ENCODE measurements at regions not wholly inside any gene's neighbourhood (a gene's known extent, or its start where the extent isn't known, plus 50 kb on each side); places are given as distances from the start of the nearest gene placed in this dataset.

DNA sequence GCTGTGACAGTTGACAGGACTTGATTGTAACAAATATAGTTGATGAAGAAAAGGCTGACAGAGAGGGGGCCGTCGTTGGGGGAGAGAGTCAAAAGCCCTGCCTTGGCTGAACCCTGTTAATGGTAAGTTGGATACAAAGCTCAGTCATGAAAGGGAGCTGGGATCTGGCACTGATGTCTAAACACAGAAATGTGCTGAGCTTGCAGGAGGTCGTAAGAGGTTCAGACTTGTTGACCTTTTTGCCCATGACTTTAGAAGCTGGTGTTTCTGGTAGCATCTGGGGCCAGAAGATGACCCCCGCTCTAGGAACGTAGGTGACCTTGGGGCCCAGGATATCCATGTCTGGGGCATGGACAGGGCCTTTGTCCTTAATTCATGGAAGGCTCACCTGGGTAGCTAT, 294.7 kb downstream of the TCF7L2 start:
- Mint-ChIP-seq H3K27ac (no peak overlapping the region), H3K9me3 (no peaks in the 10 kb centered on the region), H3K36me3 (no peaks in the 10 kb centered on the region)
- DNase-seq (ENCODE audit: low spot score in 2 of 2) (no peak), ATAC-seq (no peak)

DNA sequence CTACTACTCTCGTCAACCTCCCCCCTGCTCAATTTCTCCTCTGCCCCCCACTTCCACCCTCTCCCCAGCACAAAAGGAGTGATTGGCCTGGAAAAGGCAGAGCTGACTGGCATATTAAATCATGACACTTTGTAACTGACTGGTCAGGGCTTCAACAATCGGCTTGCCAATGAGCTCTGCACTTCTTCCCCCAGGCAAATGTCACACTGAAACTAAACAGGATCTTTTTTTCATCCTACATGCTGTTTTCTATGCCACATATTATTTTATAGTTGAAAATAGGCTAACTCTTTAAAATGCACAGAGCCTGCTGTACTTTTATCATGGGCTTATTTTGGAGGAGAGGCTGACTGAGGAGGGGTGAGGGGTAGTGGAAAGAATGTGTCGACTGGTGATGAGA, 295.2 kb downstream of the TCF7L2 start:
- no peak for DNase-seq (ENCODE audit: low spot score in 2 of 2)
- Mint-ChIP-seq H3K27ac (no peak overlapping the region), H3K9me3 (no peaks in the 10 kb centered on the region), H3K36me3 (no peaks in the 10 kb centered on the region)
- no peak for ATAC-seq

GRCh38 chr10:113247050-113247449, 297.0 kb downstream of the TCF7L2 start:
- no peaks in the 10 kb centered on the region for H3K36me3 Mint-ChIP-seq
- H3K27ac Mint-ChIP-seq: no peak overlapping the region
- no peaks in the 10 kb centered on the region for H3K9me3 Mint-ChIP-seq
- DNase-seq (ENCODE audit: low spot score in 2 of 2) (no peak), ATAC-seq (no peak)

- DNase-seq (ENCODE audit: low spot score in 2 of 2): no peak
- H3K9me3 Mint-ChIP-seq: no peaks in the 10 kb centered on the region
- no peak for ATAC-seq
- H3K27ac Mint-ChIP-seq: no peak overlapping the region
- H3K36me3 Mint-ChIP-seq: no peaks in the 10 kb centered on the region
These were observed 299.9 kb upstream of the HABP2 start for GRCh38 chr10:113252650-113253618.

GRCh38 chr10:113259576-113260226, 293.2 kb upstream of the HABP2 start:
- DNase-seq (ENCODE audit: low spot score in 2 of 2): no peak
- H3K36me3 Mint-ChIP-seq: no peaks in the 10 kb centered on the region
- H3K27ac Mint-ChIP-seq: no peak overlapping the region

DNA sequence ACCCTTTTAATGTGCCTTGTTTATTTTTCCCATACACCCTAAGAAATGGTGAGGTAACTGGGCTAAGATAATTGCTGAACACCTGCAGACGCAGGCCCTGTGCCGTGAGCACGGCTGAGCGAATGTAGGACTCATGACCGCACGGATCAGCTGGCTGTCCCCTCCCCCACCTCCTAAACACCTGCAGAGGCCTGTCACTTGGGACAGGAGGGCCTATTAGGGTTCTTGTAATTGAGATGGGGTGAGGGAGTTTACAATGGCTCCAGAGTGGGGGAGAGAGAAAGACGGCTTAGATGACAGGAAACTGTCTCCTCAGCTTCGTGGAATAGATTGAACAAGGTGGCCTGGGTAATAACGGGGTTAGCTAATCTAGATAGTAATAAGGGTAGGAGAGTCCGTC, 291.7 kb upstream of the HABP2 start:
- no peak for ATAC-seq

More at GRCh38 chr10:113259576-113260226, 293.2 kb upstream of the HABP2 start:
- H3K9me3 Mint-ChIP-seq: no peaks in the 10 kb centered on the region
- no peak for ATAC-seq

GRCh38 chr10:113261611-113262091, 291.2 kb upstream of the HABP2 start:
- ATAC-seq (no peak), DNase-seq (ENCODE audit: low spot score in 2 of 2) (no peak)
- Mint-ChIP-seq H3K27ac (no peak overlapping the region), H3K9me3 (no peaks in the 10 kb centered on the region), H3K36me3 (no peaks in the 10 kb centered on the region)

More for the DNA sequence above, 291.7 kb upstream of the HABP2 start:
- Mint-ChIP-seq H3K9me3 (no peaks in the 10 kb centered on the region), H3K36me3 (no peaks in the 10 kb centered on the region), H3K27ac (no peak overlapping the region)
- DNase-seq (ENCODE audit: low spot score in 2 of 2): no peak

GRCh38 chr10:113263056-113263455, 289.8 kb upstream of the HABP2 start:
- Mint-ChIP-seq H3K36me3 (no peaks in the 10 kb centered on the region), H3K9me3 (no peaks in the 10 kb centered on the region), H3K27ac (no peak overlapping the region)
- ATAC-seq (no peak), DNase-seq (ENCODE audit: low spot score in 2 of 2) (no peak)

DNA sequence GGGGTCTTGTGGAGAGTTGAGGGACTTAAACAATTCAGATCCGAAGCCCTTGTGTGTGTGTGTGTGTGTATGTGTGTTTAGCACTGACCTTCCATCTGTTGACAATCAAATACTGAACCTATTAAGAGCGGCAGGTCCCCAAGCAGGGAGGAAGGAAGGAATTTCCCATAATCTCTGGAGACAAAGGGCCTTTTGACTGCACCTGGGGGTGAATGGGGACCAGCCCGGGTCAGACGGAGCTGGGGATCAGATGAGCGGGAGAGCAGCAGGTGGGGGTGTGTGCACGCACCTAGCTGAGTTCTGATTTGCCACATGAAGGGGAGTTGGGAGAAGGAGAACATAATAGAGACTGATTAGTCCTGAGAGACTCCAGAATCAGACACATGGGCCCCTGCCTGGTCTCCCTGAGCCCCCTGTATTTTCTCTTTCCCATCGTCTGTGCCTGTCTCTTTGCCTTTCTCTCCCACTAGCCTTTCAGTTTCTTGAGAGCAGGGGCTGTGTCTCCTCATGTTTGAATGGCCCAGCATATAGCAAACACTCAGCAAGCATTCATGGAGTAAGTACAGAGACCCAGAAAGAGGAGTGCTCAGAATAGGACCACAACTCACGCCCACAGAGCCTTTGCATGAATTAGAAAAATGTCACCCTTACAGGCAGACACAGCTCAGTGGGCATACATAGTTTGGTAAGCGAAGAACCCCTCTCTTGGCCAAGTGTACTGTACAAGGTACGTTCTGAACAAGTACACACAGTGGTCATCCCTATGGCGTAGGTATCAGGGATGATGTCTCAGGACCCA, 288.3 kb upstream of the HABP2 start:
- Mint-ChIP-seq H3K27ac (no peak overlapping the region), H3K9me3 (no peaks in the 10 kb centered on the region), H3K36me3 (no peaks in the 10 kb centered on the region)
- DNase-seq (ENCODE audit: low spot score in 2 of 2) (no peak), ATAC-seq (no peak)

DNA sequence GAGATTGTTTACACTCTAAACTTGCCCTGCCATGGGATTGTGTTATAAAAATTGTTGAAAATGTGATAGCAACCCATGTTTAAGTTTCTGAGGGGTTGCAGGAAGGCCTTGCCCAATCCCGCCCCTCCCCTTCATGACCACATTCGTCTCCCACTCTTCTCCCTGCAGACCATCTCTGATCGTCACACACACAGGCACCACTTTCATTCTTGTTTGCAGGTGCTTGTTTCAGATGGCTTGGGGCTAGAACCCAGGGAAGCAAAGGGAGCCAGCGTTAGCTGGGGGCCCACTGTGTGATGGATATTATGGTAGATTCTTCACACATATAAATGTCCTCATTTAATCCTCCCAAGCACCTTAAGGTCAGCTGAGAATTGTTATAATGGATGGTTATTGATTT, 286.7 kb upstream of the HABP2 start:
- no peak for ATAC-seq
- no peak for DNase-seq (ENCODE audit: low spot score in 2 of 2)
- H3K27ac Mint-ChIP-seq: no peak overlapping the region
- no peaks in the 10 kb centered on the region for H3K9me3 Mint-ChIP-seq
- H3K36me3 Mint-ChIP-seq: no peaks in the 10 kb centered on the region

DNA sequence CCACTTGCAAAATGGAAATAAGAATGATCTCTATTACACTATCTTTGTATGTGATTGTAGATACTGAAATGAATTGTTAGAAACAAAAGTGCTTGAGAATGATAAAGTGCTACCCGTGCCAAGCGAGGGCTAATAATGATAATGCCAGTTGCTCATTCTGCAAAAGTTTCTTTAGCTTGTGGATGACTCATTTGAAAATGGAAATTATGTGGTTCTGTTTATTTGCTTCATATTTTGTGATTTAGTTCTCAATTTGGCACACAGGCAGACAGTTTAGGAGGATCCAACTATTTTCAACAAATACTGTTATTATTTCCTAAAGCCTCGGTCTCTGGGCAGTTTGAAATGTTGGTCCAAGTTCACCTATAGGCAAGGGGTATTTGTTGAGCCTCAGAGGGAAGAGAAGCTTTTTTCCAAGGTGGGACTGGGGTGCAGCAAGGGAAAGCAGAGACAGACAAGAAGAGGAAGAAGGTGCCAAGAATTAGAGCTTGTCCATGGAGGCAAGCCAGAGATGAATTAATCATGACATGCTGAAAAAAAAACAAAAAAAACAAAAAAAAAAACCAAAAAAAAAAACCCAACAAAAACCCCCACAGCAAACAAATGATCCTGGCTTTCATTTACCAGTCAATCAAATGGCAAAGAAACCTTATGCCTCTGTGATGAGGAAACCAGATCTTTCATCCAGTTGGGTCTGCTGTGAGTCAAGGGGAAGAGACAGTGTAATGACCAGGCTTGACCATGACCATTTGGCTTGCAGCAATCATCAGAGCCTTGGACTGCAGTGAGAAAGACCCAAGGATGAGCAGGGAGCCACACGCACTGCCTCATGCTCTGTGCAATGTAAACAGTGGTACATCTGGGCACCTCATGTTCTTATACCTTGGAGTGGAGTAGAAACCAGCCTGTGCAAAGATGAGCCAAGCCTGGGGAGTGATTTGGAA, 285.0 kb upstream of the HABP2 start:
- no peaks in the 10 kb centered on the region for H3K36me3 Mint-ChIP-seq
- no peaks in the 10 kb centered on the region for H3K9me3 Mint-ChIP-seq
- DNase-seq (ENCODE audit: low spot score in 2 of 2) (no peak), ATAC-seq (no peak)
- H3K27ac Mint-ChIP-seq: no peak overlapping the region

- H3K36me3 Mint-ChIP-seq: no peaks in the 10 kb centered on the region
- H3K27ac Mint-ChIP-seq: no peak overlapping the region
- no peaks in the 10 kb centered on the region for H3K9me3 Mint-ChIP-seq
- no peak for DNase-seq (ENCODE audit: low spot score in 2 of 2)
- ATAC-seq: no peak
These were observed 283.5 kb upstream of the HABP2 start for GRCh38 chr10:113269333-113269732.

GRCh38 chr10:113272511-113272910, 280.3 kb upstream of the HABP2 start:
- Mint-ChIP-seq H3K9me3 (peaks cover 4 to 14% of the 10 kb centered on the region in 2 donors), H3K27ac (no peak overlapping the region), H3K36me3 (peaks cover 0 to 11% of the 10 kb centered on the region in 2 donors)
- no peak for ATAC-seq
- DNase-seq (ENCODE audit: low spot score in 2 of 2): no peak

DNA sequence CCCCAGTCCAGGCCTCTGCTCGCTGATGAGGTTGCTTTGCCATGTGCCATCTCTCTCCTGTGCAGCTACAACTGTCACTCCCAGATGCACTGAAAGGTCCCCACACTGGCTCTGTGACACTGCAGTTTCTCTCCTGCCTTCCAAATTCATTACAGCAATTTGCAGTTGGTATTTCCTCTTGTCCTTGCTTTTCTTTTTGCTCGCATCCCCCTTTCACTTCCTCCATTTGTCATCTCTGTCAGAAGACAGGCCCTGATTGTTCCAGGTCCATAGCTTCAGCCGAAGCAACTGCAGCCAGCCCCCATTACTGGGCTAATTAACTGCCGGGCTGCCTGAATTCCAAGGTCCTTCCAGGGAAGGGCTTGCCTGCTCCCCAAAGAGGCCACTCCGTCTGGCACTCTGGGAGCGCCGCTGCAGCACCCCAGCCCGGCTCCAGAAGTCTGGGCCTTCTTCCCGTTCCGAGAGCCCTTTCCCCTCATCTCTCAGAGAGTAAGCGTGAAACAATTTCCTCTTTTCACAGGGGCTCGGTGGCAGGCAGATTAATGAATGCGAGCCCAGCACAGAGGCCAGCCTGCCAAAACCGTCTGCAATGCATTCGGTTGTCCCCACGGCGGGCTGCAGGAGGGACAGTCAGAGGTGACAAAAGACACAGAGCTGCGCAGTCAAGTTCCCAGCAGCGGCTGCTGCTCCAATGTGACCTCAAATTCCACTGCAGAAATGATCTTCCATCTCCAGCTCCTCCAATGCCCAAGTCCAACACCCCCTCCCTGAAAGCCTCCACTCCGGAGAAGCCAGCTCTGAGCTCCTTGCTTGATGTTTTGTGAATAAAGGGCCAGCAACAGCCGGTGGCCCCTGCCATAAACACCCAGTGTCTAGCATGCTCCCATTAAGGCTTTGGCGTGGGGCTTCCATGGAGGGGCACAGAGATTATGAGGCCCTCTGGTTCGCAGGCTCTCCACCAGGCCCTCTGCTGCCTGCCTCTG, 279.4 kb upstream of the HABP2 start:
- H3K27ac Mint-ChIP-seq: no peak overlapping the region
- DNase-seq (ENCODE audit: low spot score in 2 of 2) (no peak), ATAC-seq (no peak)
- H3K9me3 Mint-ChIP-seq: peaks cover 4 to 14% of the 10 kb centered on the region in 2 donors
- H3K36me3 Mint-ChIP-seq: peaks cover 0 to 11% of the 10 kb centered on the region in 2 donors
